A549 (cell line): ENCODE measurements at regions not wholly inside any gene's neighbourhood (a gene's known extent, or its start where the extent isn't known, plus 50 kb on each side); places are given as distances from the start of the nearest gene placed in this dataset.

ENCODE experiments used
- ATAC-seq, 2 experiments: fragments of 200-7000 bp in 1 of 2; fragments of >200 bp in 1 of 2; cut with Nextera tagmentation in 1 of 2; cut with Tn5 transposase in 1 of 2; 3 replicates each; pipeline versions ENCODE4 v1.8.0 to v1.9.1; 2018 to 2020; ENCODE audit warnings: mild to moderate bottlenecking in 1 of 2, moderate library complexity in 1 of 2
- CTCF ChIA-PET: fragments of 300-600 bp; sonication (Branson Sonifier 250); formaldehyde crosslinking; extraction: SDS; loops from one replicate; lab custom pipeline; 2021; ENCODE audit warnings: antibody characterized with exemption, inconsistent platforms; lab: Yijun Ruan, JAX
- POLR2A ChIA-PET: fragments of 350-600 bp; formaldehyde crosslinking; extraction: SDS; loops from one replicate; lab custom pipeline; 2021; ENCODE audit warnings: antibody characterized with exemption, inconsistent platforms; lab: Yijun Ruan, JAX
- DNase-seq, 2 experiments: peaks; one replicate each; pipeline versions ENCODE4 v3.0.0 to v3.0.0-alpha.2; 2011 to 2016; ENCODE audit warnings: low read depth in 1 of 2, low spot score in 1 of 2
- FAIRE-seq: peaks from 2 replicates; lab custom pipeline; 2011; peaks lifted over from hg19 to GRCh38; lab: Jason Lieb, UNC
- H3K27ac ChIP-seq, 2 experiments: fragments of >200 bp; sonication (Bioruptor Twin); formaldehyde crosslinking; 3 replicates each; pipeline ENCODE4 v1.5.1; 2016 to 2017
- H3K4me1 ChIP-seq: fragments of >200 bp; sonication (Bioruptor Twin); formaldehyde crosslinking; 3 replicates; pipeline ENCODE4 v1.6.1; 2016
- H3K4me2 ChIP-seq: fragments of >200 bp; sonication (Bioruptor Twin); formaldehyde crosslinking; 3 replicates; pipeline ENCODE4 v1.6.1; 2016
- H3K4me3 ChIP-seq: fragments of >200 bp; sonication (Bioruptor Twin); formaldehyde crosslinking; 3 replicates; pipeline ENCODE4 v1.5.1; 2016
- H3K9me3 ChIP-seq: fragments of >200 bp; sonication (Bioruptor Twin); formaldehyde crosslinking; 3 replicates; pipeline ENCODE4 v1.6.1; 2016
- BCL3 ChIP-seq: fragments of >200 bp; sonication (Bioruptor Twin); formaldehyde crosslinking; IDR thresholded peaks from 3 replicates; pipeline ENCODE4 v1.6.1; 2016
- CHD2 ChIP-seq: fragments of 150-350 bp; IDR thresholded peaks from 2 replicates; pipeline ENCODE4 v1.6.1; 2014; ENCODE audit warnings: low read length; ENCODE audit not compliant: partially characterized antibody
- EHF ChIP-seq: fragments of 250-450 bp; sonication (Bioruptor Pico); IDR thresholded peaks from 2 replicates; pipeline ENCODE4 v1.5.0; 2020; ENCODE audit warnings: mild to moderate bottlenecking
- EP300 ChIP-seq, 2 experiments: fragments of >200 bp; sonication (Bioruptor Twin); formaldehyde crosslinking; IDR thresholded peaks; 2 replicates in 1 of 2; 3 replicates in 1 of 2; pipeline ENCODE4 v1.6.1; 2016 to 2017
- ESRRA ChIP-seq: fragments of 150-350 bp; IDR thresholded peaks from 2 replicates; pipeline ENCODE4 v1.6.1; 2014; ENCODE audit warnings: mild to moderate bottlenecking, low read length, borderline replicate concordance
- FOXS1 ChIP-seq: fragments of 250-450 bp; sonication (Bioruptor Pico); IDR thresholded peaks from 2 replicates; pipeline ENCODE4 v1.5.0; 2020; ENCODE audit warnings: mild to moderate bottlenecking, moderate library complexity
- KDM5A ChIP-seq: fragments of 200-600 bp; sonication (generic); IDR thresholded peaks from 2 replicates; pipeline ENCODE4 v1.6.1; 2016; ENCODE audit warnings: antibody characterized with exemption, mild to moderate bottlenecking
- MAFK ChIP-seq: fragments of 450-650 bp; IDR thresholded peaks from 2 replicates; pipeline ENCODE4 v1.6.1; 2014; ENCODE audit not compliant: partially characterized antibody
- MAZ ChIP-seq: fragments of 150-350 bp; IDR thresholded peaks from 2 replicates; pipeline ENCODE4 v1.6.1; 2014; ENCODE audit warnings: antibody characterized with exemption, low read depth, low read length, borderline replicate concordance
- PHF8 ChIP-seq: fragments of 200-600 bp; sonication (generic); IDR thresholded peaks from 2 replicates; pipeline ENCODE4 v1.6.1; 2016; ENCODE audit warnings: low read depth, mild to moderate bottlenecking, antibody characterized with exemption, moderate library complexity, borderline replicate concordance
- POLR2AphosphoS2 ChIP-seq: conservative IDR thresholded peaks from 2 replicates; pipeline ENCODE4 v1.6.1; 2012; ENCODE audit warnings: low read length, improper control_type of control experiment, inconsistent platforms
- RCOR1 ChIP-seq: fragments of 150-350 bp; IDR thresholded peaks from 2 replicates; pipeline ENCODE4 v1.6.1; 2014; ENCODE audit warnings: antibody characterized with exemption, low read length, low read depth
- RFX5 ChIP-seq: fragments of 450-650 bp; IDR thresholded peaks from 2 replicates; pipeline ENCODE4 v1.7.1; 2014; ENCODE audit warnings: antibody characterized with exemption, mild to moderate bottlenecking, moderate library complexity
- RNF2 ChIP-seq: fragments of 200-600 bp; sonication (generic); IDR thresholded peaks from 2 replicates; pipeline ENCODE4 v1.6.1; 2016; ENCODE audit warnings: low read depth, mild to moderate bottlenecking, antibody characterized with exemption, moderate library complexity, borderline replicate concordance
- SMC3 ChIP-seq: fragments of >200 bp; sonication (Bioruptor Twin); formaldehyde crosslinking; IDR thresholded peaks from 3 replicates; pipeline ENCODE4 v1.6.1; 2018; ENCODE audit warnings: inconsistent platforms
- ZFP36 ChIP-seq: fragments of 450-650 bp; IDR thresholded peaks from 2 replicates; pipeline ENCODE4 v1.6.1; 2014; ENCODE audit warnings: borderline replicate concordance; ENCODE audit not compliant: partially characterized antibody
- ZNF302 ChIP-seq: fragments of 250-450 bp; sonication (Bioruptor Pico); IDR thresholded peaks from 2 replicates; pipeline ENCODE4 v1.9.0; 2021; ENCODE audit warnings: inconsistent platforms, mild to moderate bottlenecking, moderate library complexity
- WGBS: methylation state at CpG from one replicate; pipeline ENCODE4 v1.1.6; 2017; ENCODE audit errors: missing lambda C conversion rate; 5-methylcytosine and 5-hydroxymethylcytosine counted together
- TF ChIP-seq, protein P1 (sequence below): IDR thresholded peaks from 2 replicates; pipeline ENCODE4 v1.6.1; 2012

DNA sequence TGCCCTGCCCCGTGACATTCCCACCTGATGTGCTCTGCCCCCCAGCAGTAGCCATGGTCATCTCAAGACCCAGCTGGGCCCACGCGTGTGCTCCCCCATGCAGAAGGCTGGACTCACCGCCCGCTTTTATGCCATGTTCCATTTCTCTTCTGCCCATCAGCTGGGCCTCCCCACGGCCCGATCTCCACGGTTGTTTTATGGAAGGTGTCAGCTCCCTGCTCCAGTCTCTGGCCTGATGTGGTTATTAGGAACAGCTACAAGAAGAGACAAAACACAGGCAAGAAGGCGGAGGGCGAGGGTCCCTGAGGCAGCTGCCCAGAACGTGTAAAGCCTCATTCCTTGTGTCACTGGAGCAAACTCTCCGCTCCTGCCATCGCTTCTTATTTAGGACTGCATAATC, 50.2 kb upstream of the DISP3 start:
- H3K9me3 ChIP-seq, result no peaks in the 10 kb centered on the region
- POLR2A ChIA-PET, result no interaction called here
- no peak overlapping the region for H3K27ac ChIP-seq
- no peak overlapping the region for H3K4me2 ChIP-seq
- TF ChIP-seq RFX5, result no peak
- no peak for TF ChIP-seq EHF (CRISPR knock-in tag)
- TF ChIP-seq ZFP36, result no peak
- no peak for TF ChIP-seq EP300 (IDR thresholded peaks at IDR 0.05)
- no peak for TF ChIP-seq RCOR1
- TF ChIP-seq, protein P1, sequence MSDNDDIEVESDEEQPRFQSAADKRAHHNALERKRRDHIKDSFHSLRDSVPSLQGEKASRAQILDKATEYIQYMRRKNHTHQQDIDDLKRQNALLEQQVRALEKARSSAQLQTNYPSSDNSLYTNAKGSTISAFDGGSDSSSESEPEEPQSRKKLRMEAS, result no peak
- no peak for TF ChIP-seq CHD2
- no peak for TF ChIP-seq POLR2AphosphoS2
- TF ChIP-seq FOXS1 (CRISPR knock-in tag), result no peak
- TF ChIP-seq SMC3, result no peak
- TF ChIP-seq MAFK, result no peak
- TF ChIP-seq MAZ, result no peak
- no peak for TF ChIP-seq KDM5A
- no peak for TF ChIP-seq ESRRA
- TF ChIP-seq ZNF302, result no peak
- no peak for TF ChIP-seq RNF2
- no peak for TF ChIP-seq BCL3
- TF ChIP-seq PHF8, result no peak
- TF ChIP-seq, all 56 proteins: peak for 0
- Histone ChIP-seq H3K4me3 (no peak overlapping the region), H3K4me1 (no peaks in the 10 kb centered on the region)
- whole genome bisulfite sequencing, result 64% methylated on average over 13 of the region's 13 CpGs
- FAIRE-seq, result no peak
- no peak for DNase-seq
- CTCF ChIA-PET, result no interaction called here
- no peak for ATAC-seq
